Posterior cingulate gyrus (tissue), 11 donors: ENCODE measurements at regions not wholly inside any gene's neighbourhood (a gene's known extent, or its start where the extent isn't known, plus 50 kb on each side); places are given as distances from the start of the nearest gene placed in this dataset.

Experiments used
- DNase-seq, 10 donors: peaks; one replicate each; pipeline versions ENCODE4 v3.0.0 to v3.0.0-alpha.2; 2020 to 2021; ENCODE audit warnings: mixed read lengths in 3 of 10
- intact Hi-C: fragments of 100-400 bp; cut with DNase I; formaldehyde crosslinking; loops from one replicate; pipeline ENCODE4 v1.15.1; 2023

GRCh38 chr5:158309088-158309807 lies 450.3 kb upstream of the CLINT1 start:
- intact Hi-C loops: no loop called here
- DNase-seq: no peak

GRCh38 chr5:158308429-158309025 lies 449.6 kb upstream of the CLINT1 start:
- intact Hi-C loops: no loop called here
- DNase-seq: no peak

DNA sequence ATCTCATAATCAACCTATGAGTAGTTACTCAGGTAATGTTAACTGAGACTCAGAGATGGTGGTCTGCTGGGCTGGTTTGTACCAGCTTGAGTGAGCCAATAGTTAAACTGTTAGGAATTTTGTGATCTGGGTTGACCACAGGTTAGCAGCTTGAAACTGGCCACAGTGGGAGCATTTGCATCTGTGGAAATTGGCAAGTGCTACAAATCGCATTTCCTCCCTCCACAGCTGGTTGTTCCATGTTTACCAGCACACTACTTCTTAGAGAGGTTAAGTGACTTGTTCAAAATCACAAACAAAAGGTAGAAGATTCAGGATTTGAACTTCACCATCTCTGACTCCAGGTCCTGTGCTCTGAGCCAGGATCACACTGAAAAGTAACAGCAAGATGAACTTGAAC lies 446.9 kb upstream of the CLINT1 start:
- no peak for DNase-seq
- intact Hi-C loops: no loop called here

DNA sequence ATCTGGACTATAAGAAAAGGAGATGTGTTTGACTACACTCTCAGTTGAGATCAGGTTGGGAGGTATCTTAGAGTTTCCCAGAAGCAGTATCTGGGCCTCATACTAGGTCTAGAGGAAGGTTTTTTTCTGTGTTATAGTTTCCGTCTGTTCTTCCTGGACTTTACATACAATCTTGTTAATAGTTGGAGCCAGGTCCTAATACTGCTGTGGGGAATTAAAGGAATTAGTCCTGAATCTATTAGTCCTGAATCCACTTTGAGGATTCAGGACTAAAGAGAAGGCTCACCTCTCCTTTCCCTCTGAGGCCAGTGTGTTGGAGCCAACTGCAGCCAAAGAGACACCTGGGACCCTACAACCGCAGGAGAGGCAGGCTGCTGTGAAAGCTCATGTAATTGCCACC lies 445.7 kb upstream of the CLINT1 start:
- DNase-seq: no peak
- intact Hi-C loops: no loop called here

- intact Hi-C loops: no loop called here
- no peak for DNase-seq
Measured at GRCh38 chr5:158303883-158304282, 444.9 kb upstream of the CLINT1 start.

DNA sequence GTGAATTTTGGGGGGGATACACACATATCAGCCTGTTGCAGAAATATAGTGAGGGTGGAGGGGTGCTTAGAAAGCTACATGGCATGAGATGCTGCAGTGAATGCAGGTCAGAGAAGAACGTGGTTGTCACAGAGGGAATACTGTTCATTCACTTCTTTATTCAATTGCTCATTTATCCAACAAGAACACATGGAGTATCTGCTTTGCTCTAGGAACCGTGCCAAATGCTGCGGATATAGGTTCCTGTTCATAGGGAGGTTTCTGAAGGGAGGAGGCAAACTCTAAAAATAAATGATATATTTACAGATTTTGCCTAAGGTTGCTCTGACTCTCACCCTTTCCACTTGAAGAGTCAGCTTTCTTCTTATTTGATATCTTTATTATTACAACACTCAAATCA lies 444.3 kb upstream of the CLINT1 start:
- intact Hi-C loops: no loop called here
- no peak for DNase-seq

GRCh38 chr5:158302029-158302428 lies 443.1 kb upstream of the CLINT1 start:
- intact Hi-C loops: no loop called here
- DNase-seq: no peak

GRCh38 chr5:158301186-158301585 lies 442.2 kb upstream of the CLINT1 start:
- DNase-seq: no peak
- intact Hi-C loops: no loop called here

- intact Hi-C loops: no loop called here
- DNase-seq: no peak
Measured at GRCh38 chr5:158300256-158300655, 441.3 kb upstream of the CLINT1 start.

- DNase-seq: no peak
- intact Hi-C loops: no loop called here
Measured at GRCh38 chr5:158297002-158297527, 438.1 kb upstream of the CLINT1 start.

- no peak for DNase-seq
- intact Hi-C loops: no loop called here
Measured at GRCh38 chr5:158294701-158295100, 435.8 kb upstream of the CLINT1 start.

- no peak for DNase-seq
- intact Hi-C loops: no loop called here
Measured at GRCh38 chr5:158292981-158293380, 434.0 kb upstream of the CLINT1 start.

DNA sequence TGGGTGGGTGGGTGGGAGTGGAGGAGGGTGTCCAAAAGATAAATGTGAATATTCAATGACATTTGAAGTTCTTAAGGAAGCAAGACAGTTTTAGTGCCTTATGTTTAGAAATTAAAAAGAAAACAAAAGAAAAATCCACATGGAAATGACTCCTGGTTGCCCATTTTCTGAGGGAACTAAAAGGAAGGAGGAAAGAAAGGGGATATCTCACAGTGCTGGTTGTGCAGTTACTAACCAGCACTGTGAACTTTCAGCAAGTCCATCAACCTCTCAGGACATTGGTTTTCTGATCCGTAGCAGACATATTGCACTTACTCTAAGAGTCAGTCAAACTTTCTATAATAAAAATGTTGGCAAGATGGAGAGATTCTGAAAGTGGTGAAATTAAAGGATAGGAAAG lies 431.0 kb upstream of the CLINT1 start:
- intact Hi-C loops: no loop called here
- DNase-seq: no peak

GRCh38 chr5:158288272-158288657 lies 429.3 kb upstream of the CLINT1 start:
- DNase-seq: no peak

DNA sequence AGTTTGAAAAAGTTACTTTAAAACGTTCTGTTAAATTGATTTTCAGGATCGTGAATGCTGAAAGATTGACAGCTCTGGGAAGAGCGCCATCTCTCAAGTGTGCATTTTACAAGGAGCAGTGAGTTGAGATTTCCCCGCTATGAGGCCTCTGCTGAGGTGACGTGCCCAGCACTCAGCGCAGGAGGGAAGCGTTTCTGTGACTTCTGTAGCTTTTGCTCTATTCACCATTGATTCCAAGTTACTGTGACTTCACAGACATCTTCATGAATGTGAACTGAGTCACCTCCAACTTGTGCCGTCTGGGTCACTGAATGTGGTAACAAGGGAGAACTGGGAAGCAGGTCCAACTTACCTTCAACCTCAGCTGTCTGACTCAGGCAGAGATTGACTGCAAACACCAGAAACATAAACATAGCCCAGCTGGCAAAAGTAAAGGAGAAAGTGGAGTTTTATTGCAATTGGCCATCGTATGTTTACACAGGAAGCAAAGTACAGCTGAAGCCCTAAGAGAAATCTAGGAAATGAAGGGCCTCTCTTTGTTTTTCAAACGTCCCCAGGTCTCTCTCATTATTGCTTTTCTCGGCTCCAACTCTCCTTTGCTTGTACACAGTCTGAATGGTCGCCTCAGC lies 428.8 kb upstream of the CLINT1 start:
- no peak for DNase-seq
- intact Hi-C loops: no loop called here

More at GRCh38 chr5:158288272-158288657, 429.3 kb upstream of the CLINT1 start:
- intact Hi-C loops: no loop called here

DNA sequence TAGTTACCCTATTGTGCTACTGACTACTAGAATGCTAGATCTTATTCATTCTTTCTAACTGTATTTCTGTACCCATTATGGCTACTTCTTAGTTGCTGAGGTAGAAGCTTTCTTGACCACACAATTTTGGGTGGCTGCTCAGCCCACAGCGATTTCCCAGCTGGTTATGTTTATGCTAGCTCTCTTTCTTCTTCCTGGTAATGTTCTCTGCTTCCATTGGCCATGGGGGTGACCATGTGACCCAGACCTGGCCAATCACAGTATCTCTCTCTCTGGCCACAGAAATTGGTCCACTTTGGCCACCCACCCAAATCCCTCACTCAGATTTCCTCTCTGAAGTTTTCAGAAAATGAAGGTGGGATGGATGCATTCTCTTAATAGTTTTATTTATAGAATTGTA lies 427.9 kb upstream of the CLINT1 start:
- DNase-seq: no peak
- intact Hi-C loops: no loop called here

DNA sequence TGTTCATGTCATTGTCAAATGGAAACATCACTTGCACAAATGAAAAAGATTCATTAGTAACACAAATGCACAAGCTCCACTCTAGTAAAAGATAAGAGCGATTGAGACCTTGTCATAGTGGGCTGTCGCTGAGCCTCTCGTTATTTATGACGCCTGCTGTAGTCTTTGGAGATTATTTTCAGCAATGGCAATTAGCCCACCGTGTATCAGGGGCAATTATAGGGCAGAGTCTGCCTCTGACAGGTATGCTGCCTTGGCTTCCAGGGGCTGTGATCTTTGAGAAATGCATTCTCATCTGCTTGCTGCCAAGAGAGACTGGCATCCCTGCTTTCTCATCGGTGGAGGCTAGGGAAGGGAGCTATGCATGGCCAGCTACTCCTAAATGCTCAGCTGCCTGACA lies 426.8 kb upstream of the CLINT1 start:
- no peak for DNase-seq
- intact Hi-C loops: no loop called here

DNA sequence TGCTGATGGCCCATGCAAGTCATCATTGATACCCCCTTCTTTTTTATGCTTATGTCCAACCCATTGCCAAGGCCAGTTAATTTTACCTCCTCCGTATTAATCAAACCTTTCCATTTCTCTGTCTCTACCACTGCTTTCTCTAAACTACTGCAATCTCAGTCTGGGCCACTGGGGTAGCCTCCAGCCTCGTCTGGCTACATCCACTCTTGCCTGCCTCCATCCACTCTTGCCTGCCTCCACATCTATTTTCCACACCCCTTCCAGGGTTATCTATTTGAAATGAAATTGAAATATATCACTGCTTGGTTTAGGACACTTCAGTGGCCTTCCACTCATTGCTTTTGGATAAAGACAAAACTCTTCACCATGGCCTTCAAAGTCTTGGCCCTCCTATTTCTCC lies 425.3 kb upstream of the CLINT1 start:
- no peak for DNase-seq

DNA sequence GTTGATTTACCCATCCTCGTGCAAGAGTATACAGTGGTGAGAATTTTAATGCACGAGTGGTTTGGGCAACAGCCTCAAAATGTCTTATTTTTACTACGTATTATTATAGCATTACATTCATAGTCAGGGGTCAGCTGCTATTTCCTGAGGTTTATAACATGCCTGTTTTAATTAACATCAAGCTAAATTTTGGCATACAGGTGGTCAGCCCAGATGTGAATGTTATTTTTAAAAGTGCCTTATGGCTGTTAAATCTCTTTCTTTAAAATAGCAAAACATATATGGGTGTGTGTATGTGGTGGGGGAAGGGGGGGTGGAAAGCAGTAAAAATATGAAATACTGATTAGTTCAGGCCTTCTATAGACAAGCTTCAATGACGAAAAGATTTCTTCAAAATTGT lies 424.5 kb upstream of the CLINT1 start:
- intact Hi-C loops: no loop called here
- DNase-seq: no peak

More for the DNA sequence above, 425.3 kb upstream of the CLINT1 start:
- intact Hi-C loops: no loop called here

DNA sequence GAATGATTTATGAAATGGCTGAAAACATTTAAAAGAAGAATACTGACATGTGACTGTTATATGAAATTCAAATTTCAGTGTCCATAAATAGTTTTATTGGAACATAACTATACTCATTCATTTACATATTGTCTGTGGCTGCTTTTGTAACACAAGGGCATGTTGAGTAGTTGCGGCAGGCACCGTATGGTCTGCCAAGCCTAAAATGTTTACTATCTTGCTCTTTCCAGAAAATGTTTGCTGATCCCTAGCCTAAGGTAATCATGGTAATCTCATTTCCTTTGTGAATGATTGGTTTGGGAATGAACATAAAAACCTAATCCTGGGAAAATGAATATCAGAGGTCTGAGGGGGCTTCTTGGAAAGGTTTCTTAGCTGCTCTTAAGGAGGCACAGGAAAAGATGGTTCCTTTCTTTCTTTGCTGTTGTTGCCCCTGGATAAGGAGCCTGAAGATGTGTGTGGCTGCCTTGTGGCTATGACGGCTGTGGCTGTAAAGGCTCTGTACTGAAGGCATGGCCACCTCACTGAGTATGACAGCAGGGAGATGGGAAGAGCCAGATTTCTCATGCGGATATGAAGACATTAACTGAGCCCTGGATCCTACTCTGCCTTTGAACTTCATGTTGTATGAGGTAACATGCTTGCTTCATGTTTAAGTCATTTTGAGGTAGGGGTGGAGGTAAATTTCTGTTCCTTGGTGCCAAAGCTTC lies 419.4 kb upstream of the CLINT1 start:
- intact Hi-C loops: no loop called here
- no peak for DNase-seq

GRCh38 chr5:158277276-158277675 lies 418.3 kb upstream of the CLINT1 start:
- no peak for DNase-seq
- intact Hi-C loops: no loop called here
